HL-60 (cell line): ENCODE measurements at regions not wholly inside any gene's neighbourhood (a gene's known extent, or its start where the extent isn't known, plus 50 kb on each side); places are given as distances from the start of the nearest gene placed in this dataset.

ENCODE experiments used
- CTCF ChIP-seq: IDR thresholded peaks from one replicate; pipeline ENCODE4 v1.5.1; 2011; ENCODE audit warnings: low read length, control low read depth, inconsistent platforms; ENCODE audit not compliant: insufficient read depth
- POLR2AphosphoS5 ChIP-seq: IDR thresholded peaks from 2 replicates; pipeline ENCODE4 v1.6.1; 2012; ENCODE audit warnings: low read depth
- REST ChIP-seq: IDR thresholded peaks from 2 replicates; pipeline ENCODE4 v1.6.1; 2012; ENCODE audit warnings: low read depth; ENCODE audit not compliant: insufficient replicate concordance

- TF ChIP-seq CTCF (no peak), POLR2AphosphoS5 (no peak), REST (no peak)
These were observed 291.2 kb upstream of the TMTC1 start for GRCh38 chr12:30074916-30075315.
